Activated T-cell treated with anti-CD3 and anti-CD28 coated beads, Interleukin-2, amount 50 U/mL, for 4 hours (primary cell): ENCODE measurements at regions not wholly inside any gene's neighbourhood (a gene's known extent, or its start where the extent isn't known, plus 50 kb on each side); places are given as distances from the start of the nearest gene placed in this dataset.
"Not testable (repeated sequence)": the region's sequence is repeated elsewhere in the genome, so short reads cannot be mapped to it uniquely, and the experiment has no call there.

ENCODE experiments used
- ATAC-seq, 2 donors: fragments of 200-7000 bp; cut with Tn5 transposase; one replicate each; pipeline ENCODE4 v1.10.0; 2021
- DNase-seq: peaks from one replicate; pipeline ENCODE4 v3.0.0-alpha.2; 2020
- H3K27me3 Mint-ChIP-seq: one replicate; pipeline ENCODE4 v1.8.0; 2021; ENCODE audit warnings: low read depth, mixed read lengths
- H3K36me3 Mint-ChIP-seq: one replicate; pipeline ENCODE4 v1.8.0; 2022; ENCODE audit warnings: mixed read lengths; ENCODE audit not compliant: insufficient read depth
- H3K4me1 Mint-ChIP-seq: one replicate; pipeline ENCODE4 v1.8.0; 2021; ENCODE audit warnings: low read depth, mixed read lengths
- H3K4me3 Mint-ChIP-seq: one replicate; pipeline ENCODE4 v1.8.0; 2021; ENCODE audit warnings: mild to moderate bottlenecking, moderate library complexity, mixed read lengths
- H3K9me3 Mint-ChIP-seq: one replicate; pipeline ENCODE4 v1.8.0; 2021; ENCODE audit warnings: mixed read lengths

DNA sequence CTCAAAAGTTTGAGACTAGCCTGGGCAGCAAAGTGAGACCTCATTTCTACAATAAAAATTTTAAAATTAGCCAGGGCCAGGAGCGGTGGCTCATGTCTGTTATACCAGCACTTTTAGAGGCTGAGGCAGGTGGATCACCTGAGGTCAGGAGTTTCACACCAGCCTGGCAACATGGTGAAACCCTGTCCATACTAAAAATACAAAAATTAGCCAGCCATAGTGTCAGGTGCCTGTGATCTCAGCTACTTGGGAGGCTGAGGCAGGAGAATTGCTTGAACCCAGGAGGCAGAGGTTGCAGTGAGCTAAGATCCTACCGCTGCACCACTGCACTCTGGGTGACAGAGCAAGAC is 85.1 kb upstream of the MAP4 start:
- DNase-seq, H3K27me3 Mint-ChIP-seq, ATAC-seq, H3K4me3 Mint-ChIP-seq, H3K4me1 Mint-ChIP-seq, H3K36me3 Mint-ChIP-seq, H3K9me3 Mint-ChIP-seq: not testable (repeated sequence)

DNA sequence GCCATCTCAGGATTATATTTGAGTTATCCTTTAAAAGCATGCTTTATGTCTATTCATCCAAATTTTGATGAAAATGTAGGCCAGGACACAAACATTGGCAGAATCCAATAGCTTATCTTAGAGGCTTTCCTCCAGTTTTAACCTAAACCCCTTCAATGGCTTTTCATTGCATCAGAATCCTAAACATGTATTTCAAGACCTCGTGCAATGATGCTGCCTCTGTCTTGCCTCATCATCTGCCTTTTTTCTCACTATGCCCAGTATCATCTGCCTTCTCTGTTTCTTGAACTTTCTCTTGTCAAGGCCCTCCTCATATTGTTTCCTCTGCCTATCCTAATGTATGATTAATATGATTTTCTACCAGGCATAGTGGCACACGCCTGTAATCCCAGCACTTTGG is 76.1 kb upstream of the MAP4 start:
- no peaks in the 10 kb centered on the region for H3K9me3 Mint-ChIP-seq
- peaks cover 11% of the 10 kb centered on the region for H3K4me1 Mint-ChIP-seq
- no peaks in the 10 kb centered on the region for H3K27me3 Mint-ChIP-seq
- no peak for ATAC-seq
- H3K4me3 Mint-ChIP-seq = no peak overlapping the region
- DNase-seq = no peak
- H3K36me3 Mint-ChIP-seq = no peaks in the 10 kb centered on the region

DNA sequence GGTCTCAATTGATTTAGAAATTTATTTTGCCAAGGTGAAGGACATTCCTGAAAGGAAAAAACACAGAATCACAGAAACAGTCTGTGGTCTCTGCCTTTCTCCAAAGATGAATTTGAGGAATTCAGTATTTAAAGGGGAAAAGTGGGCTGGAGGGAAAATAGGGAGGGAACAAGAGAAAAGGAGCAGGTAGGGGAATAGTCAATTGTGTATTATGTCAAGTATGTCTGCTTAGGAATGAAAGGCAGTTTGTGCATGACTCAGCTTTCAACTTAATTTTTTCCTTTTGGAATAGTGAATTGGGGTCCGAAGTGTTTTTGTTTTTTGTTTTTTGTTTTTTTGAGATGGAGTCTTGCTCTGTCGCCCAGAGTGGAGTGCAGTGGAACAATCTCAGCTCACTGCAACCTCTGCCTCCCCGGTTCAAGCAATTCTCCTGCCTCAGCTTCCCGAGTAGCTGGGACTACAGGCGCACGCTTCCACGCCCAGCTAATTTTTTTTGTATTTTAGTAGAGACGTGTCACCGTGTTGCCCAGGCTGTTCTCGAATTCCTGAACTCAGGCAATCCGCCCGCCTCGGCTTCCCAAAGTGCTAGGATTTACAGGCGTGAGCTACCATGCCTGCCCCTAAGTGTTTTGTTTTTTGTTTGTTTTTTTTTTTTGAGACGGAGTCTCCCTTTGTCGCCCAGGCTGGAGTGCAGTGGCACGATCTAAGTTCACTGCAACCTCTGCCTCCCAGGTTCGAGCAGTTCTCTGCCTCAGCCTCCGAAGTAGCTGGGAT is 74.1 kb upstream of the MAP4 start:
- ATAC-seq = no peak
- peak overlapping the region; percentile 94 for H3K4me3 Mint-ChIP-seq

DNA sequence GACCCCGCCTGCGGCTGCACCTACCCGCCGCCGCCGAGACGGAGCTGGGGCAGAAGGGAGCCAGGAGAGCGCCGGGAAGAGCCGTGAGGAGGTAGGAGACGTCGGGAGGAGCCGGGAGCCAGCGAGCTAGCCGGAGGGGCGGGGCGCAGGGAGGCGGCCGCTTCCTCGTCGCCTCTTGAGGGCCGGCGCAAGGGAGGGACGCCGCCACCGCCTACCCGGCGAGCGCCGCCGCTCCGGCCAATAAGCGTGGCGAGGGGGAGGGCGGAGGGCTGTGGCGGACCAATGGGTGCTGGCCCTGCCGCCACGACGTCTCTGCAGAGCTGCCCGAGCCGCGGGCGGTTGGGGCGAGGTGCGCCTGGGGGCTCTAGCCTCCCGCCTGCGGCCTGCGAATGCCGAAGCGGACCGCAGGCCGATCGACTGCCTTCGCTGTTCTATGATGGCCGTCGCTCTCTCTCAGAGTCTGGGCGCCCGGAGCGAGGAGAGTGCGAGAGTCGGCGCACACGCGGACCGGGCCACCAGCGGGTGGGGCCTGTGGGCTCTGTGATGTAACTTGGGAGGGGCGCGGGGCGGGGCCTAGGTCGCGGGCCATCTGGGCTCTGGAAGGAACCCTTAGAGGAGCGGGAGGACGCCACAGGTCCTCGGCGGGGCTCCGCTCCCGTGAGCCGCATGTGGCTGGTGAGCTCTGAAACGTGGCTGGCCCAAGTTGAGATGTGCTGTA is 72.7 kb upstream of the MAP4 start:
- H3K27me3 Mint-ChIP-seq = no peaks in the 10 kb centered on the region
- no peaks in the 10 kb centered on the region for H3K9me3 Mint-ChIP-seq
- ATAC-seq (peak; percentile 97), DNase-seq (peak; percentile 90)
- H3K4me1 Mint-ChIP-seq = peaks cover 27% of the 10 kb centered on the region
- peak overlapping the region; percentile 94 for H3K4me3 Mint-ChIP-seq
- peaks cover 8% of the 10 kb centered on the region for H3K36me3 Mint-ChIP-seq

More for the DNA sequence above, 74.1 kb upstream of the MAP4 start:
- Mint-ChIP-seq H3K27me3 (no peaks in the 10 kb centered on the region), H3K9me3 (no peaks in the 10 kb centered on the region), H3K4me1 (peaks cover 18% of the 10 kb centered on the region), H3K36me3 (no peaks in the 10 kb centered on the region)
- no peak for DNase-seq

DNA sequence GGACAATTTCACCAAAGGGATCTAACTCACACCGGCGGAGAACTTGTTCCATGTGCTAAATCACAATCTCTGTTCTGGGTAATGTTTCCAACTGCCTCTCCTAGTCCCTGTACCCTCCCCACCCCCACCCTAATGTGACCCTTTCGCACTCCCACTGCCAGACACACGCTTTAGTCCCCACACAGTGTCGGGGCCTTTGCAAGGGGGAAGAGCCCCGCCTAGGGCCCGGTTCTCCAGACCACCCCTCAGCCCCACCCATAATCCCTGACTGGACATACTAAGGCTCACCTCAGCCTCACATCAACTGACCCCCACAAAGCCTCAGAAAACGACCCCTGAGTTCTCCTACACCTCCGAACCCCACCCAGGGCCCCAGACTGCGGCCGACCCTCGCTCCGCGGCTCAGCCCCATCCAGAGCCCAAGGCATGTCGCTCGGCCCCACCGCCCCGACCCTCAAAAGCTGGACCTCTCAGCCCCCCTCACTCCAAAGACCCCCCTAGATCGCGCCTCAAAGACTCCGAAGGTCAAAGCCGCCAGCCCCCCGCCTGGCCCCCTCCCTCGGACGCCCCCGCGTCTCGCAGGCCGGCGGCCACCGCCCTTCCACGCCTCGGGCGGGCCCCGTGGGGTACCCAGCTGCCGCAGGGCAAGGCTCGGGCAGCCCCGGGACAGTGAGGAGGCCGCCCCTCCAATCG is 72.0 kb upstream of the MAP4 start:
- Mint-ChIP-seq H3K4me1 (peaks cover 27% of the 10 kb centered on the region), H3K36me3 (peaks cover 8% of the 10 kb centered on the region), H3K4me3 (peak overlapping the region; percentile 94), H3K9me3 (no peaks in the 10 kb centered on the region), H3K27me3 (no peaks in the 10 kb centered on the region)
- DNase-seq (no peak), ATAC-seq (peak; percentile 31 to 36)

DNA sequence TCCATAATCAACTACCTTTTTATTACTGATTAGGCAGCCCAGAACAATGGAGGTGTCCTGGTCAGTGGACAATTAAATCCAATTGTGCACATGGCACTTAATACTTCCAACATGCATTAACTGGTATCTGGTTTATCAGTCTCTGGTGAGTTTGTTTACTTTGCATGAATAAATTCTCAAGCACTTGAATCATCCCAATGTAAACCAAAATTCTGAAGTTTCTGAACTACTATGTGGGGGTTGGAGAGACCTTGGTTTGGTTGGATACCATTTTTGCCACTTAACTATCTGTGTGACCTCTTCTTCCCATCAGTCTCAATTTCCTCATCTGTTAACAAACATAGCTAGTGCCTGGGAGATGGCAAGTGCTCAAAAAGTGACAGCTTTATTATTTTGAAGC is 70.5 kb upstream of the MAP4 start:
- DNase-seq (no peak), ATAC-seq (no peak)
- Mint-ChIP-seq H3K27me3 (no peaks in the 10 kb centered on the region), H3K4me3 (peak overlapping the region; percentile 94), H3K9me3 (no peaks in the 10 kb centered on the region), H3K4me1 (peaks cover 32% of the 10 kb centered on the region), H3K36me3 (peaks cover 11% of the 10 kb centered on the region)

DNA sequence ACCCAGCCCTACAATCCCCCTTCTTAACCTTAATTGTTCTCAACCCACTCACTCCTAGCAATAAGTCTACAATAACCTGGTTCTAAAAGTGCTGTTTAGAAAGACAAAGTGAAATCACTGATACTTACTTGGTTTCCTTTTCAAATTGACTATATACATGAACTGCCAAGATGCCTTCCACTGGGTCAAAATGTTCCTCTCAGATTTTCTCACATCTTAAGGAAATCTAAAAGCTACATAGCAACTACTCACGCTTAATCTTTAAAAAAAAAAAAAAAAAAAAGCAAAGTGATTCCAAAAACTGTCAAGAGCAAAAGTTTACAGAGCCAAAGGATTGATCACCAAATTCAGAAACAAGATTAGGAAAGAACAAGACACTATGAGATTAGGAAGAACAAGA is 68.7 kb upstream of the MAP4 start:
- Mint-ChIP-seq H3K4me1 (peaks cover 30% of the 10 kb centered on the region), H3K27me3 (no peaks in the 10 kb centered on the region), H3K9me3 (no peaks in the 10 kb centered on the region), H3K36me3 (peaks cover 14% of the 10 kb centered on the region), H3K4me3 (no peak overlapping the region)
- DNase-seq (no peak), ATAC-seq (no peak)

DNA sequence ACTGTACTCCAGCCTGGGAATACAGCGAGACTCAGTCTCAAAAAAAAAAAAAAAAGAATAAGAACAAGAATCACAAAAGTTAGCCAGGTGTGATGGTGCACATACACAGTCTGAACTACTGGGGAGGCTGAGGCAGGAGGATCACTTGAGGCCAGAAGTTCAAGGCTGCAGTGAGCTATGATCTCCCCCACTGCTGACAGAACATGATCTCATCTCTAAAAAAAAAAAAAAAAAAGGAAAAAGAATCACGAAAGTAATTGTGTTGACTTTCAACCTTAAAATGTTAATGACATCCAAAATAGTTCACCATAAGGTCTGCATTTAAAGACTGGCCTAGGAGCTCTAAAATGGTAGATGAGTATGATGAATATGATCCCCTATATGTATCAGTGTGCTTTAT is 68.0 kb upstream of the MAP4 start:
- Mint-ChIP-seq H3K4me1 (peaks cover 27% of the 10 kb centered on the region), H3K27me3 (no peaks in the 10 kb centered on the region), H3K36me3 (peaks cover 15% of the 10 kb centered on the region), H3K9me3 (no peaks in the 10 kb centered on the region), H3K4me3 (no peak overlapping the region)
- no peak for DNase-seq
- no peak for ATAC-seq

DNA sequence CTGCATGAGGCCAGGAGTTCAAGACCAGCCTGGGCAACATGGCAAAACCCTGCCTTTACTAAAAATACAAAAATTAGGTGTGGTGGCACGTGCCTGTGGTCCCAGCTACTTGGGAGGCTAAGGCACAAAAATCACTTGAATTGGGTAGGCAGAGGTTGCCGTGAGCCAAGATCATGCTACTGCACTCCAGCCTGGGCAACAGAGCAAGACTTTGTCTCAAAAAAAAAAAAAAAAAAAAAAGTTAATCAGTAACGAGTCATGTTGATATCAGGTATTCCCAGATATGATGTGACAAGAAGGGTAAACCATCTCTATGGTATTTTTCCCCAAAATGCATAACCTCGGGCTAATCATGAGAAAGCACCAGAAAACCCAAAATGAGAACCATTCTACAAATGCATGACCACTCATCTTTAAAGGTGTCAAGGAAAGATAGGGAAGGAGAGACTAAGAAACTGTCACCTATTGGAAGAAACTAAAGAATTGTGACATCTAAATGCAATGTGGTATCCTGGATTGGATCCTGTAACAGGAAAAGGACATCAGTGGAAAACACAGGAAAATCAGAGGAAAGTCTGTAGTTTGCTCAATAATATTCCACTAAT is 66.5 kb upstream of the MAP4 start:
- Mint-ChIP-seq H3K4me3 (no peak overlapping the region), H3K36me3 (peaks cover 15% of the 10 kb centered on the region), H3K4me1 (peaks cover 27% of the 10 kb centered on the region), H3K9me3 (no peaks in the 10 kb centered on the region), H3K27me3 (no peaks in the 10 kb centered on the region)
- no peak for ATAC-seq
- no peak for DNase-seq

DNA sequence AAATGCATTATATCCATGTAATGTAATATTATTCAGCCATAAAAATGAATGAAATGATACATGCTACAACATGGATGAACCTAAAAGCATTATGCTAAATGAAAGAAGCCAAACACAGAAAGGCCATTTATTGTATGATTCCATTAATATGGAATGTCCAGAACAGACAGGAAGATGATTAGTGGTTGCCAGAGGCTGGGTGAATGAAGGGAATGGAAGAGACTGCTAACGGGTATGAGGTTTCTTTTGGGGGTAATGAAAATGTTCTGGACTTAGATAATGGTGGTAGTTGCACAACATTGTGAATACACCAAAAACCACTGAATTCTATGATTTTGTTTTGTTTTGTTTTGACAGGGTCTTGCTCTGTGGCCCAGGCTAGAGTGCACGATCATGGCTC is 61.6 kb upstream of the MAP4 start:
- H3K4me3 Mint-ChIP-seq = no peak overlapping the region
- no peak for DNase-seq
- H3K36me3 Mint-ChIP-seq = peaks cover 8% of the 10 kb centered on the region
- H3K27me3 Mint-ChIP-seq = no peaks in the 10 kb centered on the region
- no peaks in the 10 kb centered on the region for H3K9me3 Mint-ChIP-seq
- no peak for ATAC-seq
- H3K4me1 Mint-ChIP-seq = peaks cover 7% of the 10 kb centered on the region

DNA sequence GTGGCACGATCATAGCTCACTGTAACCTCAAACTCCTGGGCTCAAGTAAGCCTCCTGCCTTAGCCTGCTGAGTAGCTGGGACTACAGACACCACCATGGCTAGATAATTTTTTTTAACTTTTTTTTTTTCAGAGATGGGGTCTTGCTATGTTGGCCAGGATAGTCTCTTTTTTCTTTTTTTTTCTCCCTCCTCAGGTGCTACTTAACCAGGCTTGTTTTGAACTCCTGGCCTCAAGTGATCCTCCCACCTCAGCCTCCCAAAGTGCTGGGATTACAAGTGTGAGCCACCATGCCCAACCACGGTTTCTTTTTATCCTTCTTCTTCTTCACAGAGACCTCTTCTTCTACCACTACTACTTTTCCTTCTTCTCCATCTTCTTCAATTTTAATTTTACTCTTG is 53.8 kb upstream of the MAP4 start:
- no peaks in the 10 kb centered on the region for H3K27me3 Mint-ChIP-seq
- peaks cover 11% of the 10 kb centered on the region for H3K4me1 Mint-ChIP-seq
- no peak for DNase-seq
- no peaks in the 10 kb centered on the region for H3K9me3 Mint-ChIP-seq
- H3K4me3 Mint-ChIP-seq = no peak overlapping the region
- ATAC-seq = no peak
- peaks cover 6% of the 10 kb centered on the region for H3K36me3 Mint-ChIP-seq

DNA sequence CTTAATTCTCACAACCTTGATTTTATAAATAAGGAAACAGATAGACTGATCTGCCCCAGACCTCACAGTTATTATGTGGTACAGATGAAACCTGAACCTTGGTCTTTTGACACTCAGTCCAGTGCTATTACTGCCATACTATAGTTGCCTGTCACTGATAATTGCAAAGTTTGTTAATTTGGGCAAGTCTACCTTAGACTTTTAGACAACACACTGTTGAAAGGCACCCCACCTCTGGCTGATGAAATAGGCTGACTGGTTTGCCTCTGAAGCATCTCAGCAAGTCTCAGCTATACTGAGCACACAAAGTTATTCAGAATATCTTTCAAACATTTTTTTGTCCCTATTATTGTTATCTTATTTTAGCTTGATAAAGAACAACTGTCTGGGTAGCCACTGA is 53.1 kb upstream of the MAP4 start:
- ATAC-seq = no peak
- DNase-seq = no peak
- H3K9me3 Mint-ChIP-seq = no peaks in the 10 kb centered on the region
- no peaks in the 10 kb centered on the region for H3K27me3 Mint-ChIP-seq
- no peak overlapping the region for H3K4me3 Mint-ChIP-seq
- H3K36me3 Mint-ChIP-seq = peaks cover 6% of the 10 kb centered on the region
- H3K4me1 Mint-ChIP-seq = peaks cover 15% of the 10 kb centered on the region

DNA sequence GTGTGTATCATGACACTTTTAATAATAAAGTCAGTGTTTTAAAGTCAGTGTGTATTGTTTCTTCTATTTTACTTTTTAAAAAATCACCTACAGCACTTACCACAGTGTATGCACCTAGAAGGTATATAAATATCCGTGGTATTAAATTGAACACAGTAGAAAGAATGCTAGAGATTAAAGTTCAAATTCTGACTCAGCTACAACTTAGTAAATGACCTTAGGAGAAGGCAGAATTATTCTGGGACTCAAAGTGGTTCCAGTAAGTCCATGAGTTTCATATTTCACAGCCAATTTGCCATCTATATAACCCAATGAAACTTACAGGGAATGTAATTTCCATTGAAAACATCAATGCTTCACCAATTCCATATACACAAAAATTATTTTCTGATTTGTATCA is 52.7 kb upstream of the MAP4 start:
- no peak for DNase-seq
- Mint-ChIP-seq H3K27me3 (no peaks in the 10 kb centered on the region), H3K36me3 (peaks cover 6% of the 10 kb centered on the region), H3K9me3 (no peaks in the 10 kb centered on the region), H3K4me1 (peaks cover 20% of the 10 kb centered on the region), H3K4me3 (no peak overlapping the region)
- ATAC-seq = no peak

DNA sequence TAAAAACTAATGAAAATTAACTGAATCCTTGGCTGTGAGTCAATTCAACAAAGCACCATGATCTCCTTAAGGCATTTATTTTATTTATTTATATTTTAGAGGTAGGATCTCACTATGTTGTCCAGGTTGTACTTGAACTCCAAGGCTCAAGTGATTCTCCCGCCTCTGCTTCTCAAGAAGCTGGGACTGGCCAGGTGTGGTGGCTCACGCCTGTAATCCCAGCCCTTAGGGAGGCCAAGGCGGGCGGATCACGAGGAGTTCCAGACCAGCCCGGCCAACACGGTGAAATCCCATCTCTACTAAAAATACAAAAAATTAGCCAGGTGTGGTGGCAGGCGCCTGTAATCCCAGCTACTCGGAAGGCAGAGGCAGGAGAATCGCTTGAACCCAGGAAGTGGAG is 52.1 kb upstream of the MAP4 start:
- not testable (repeated sequence) for DNase-seq, H3K36me3 Mint-ChIP-seq, ATAC-seq, H3K9me3 Mint-ChIP-seq, H3K4me3 Mint-ChIP-seq, H3K27me3 Mint-ChIP-seq
- peaks cover 26% of the 10 kb centered on the region for H3K4me1 Mint-ChIP-seq
